HG02623 (cell line): ENCODE measurements at regions not wholly inside any gene's neighbourhood (a gene's known extent, or its start where the extent isn't known, plus 50 kb on each side); places are given as distances from the start of the nearest gene placed in this dataset.
A peak's percentile ranks its signal among the peaks of the same experiment; 100 is the strongest.

Experiments used
- ATAC-seq: cut with Tn5 transposase; IDR thresholded peaks from one replicate; pipeline ENCODE4 v1.9.1; 2021; ENCODE audit warnings: moderate library complexity; ENCODE audit not compliant: unreplicated experiment

GRCh38 chr2:147712051-147712450, 132.8 kb upstream of the ACVR2A start:
- no peak for ATAC-seq

- ATAC-seq, result no peak
Measured at GRCh38 chr2:147711031-147711430, 133.8 kb upstream of the ACVR2A start.

- no peak for ATAC-seq
Measured at GRCh38 chr2:147709655-147710054, 135.2 kb upstream of the ACVR2A start.

- ATAC-seq, result no peak
Measured at GRCh38 chr2:147703171-147703570, 141.7 kb upstream of the ACVR2A start.

GRCh38 chr2:147698166-147698565, 146.7 kb upstream of the ACVR2A start:
- ATAC-seq, result no peak

GRCh38 chr2:147696426-147696825, 148.4 kb upstream of the ACVR2A start:
- no peak for ATAC-seq

GRCh38 chr2:147689220-147689909, 155.5 kb upstream of the ACVR2A start:
- ATAC-seq, result peak; percentile 99

- ATAC-seq, result no peak
Measured at GRCh38 chr2:147688242-147688641, 156.6 kb upstream of the ACVR2A start.

GRCh38 chr2:147686365-147686764, 158.5 kb upstream of the ACVR2A start:
- ATAC-seq, result no peak

- no peak for ATAC-seq
Measured at GRCh38 chr2:147684903-147685302, 159.9 kb upstream of the ACVR2A start.

GRCh38 chr2:147683380-147683779, 161.4 kb upstream of the ACVR2A start:
- ATAC-seq, result no peak

GRCh38 chr2:147681093-147681492, 163.7 kb upstream of the ACVR2A start:
- no peak for ATAC-seq

GRCh38 chr2:147679955-147680531, 164.8 kb upstream of the ACVR2A start:
- no peak for ATAC-seq

- no peak for ATAC-seq
Measured at GRCh38 chr2:147679191-147679954, 165.5 kb upstream of the ACVR2A start.

GRCh38 chr2:147665105-147665504, 179.7 kb upstream of the ACVR2A start:
- ATAC-seq, result no peak

GRCh38 chr2:147663962-147664361, 180.9 kb upstream of the ACVR2A start:
- no peak for ATAC-seq

- ATAC-seq, result peak; percentile 92
Measured at GRCh38 chr2:147663153-147663961, 181.5 kb upstream of the ACVR2A start.

GRCh38 chr2:147662221-147662620, 182.6 kb upstream of the ACVR2A start:
- ATAC-seq, result no peak

- no peak for ATAC-seq
Measured at GRCh38 chr2:147660680-147661079, 184.1 kb upstream of the ACVR2A start.

- no peak for ATAC-seq
Measured at GRCh38 chr2:147659051-147659450, 185.8 kb upstream of the ACVR2A start.
